Upper lobe of right lung (tissue), 1 donor: ENCODE measurements at regions not wholly inside any gene's neighbourhood (a gene's known extent, or its start where the extent isn't known, plus 50 kb on each side); places are given as distances from the start of the nearest gene placed in this dataset.

ENCODE experiments used
- ATAC-seq: fragments of 200-7000 bp; cut with Tn5 transposase; one replicate; pipeline ENCODE4 v1.9.1; 2020; ENCODE audit warnings: mild to moderate bottlenecking, moderate library complexity
- DNase-seq: peaks from one replicate; pipeline ENCODE4 v3.0.0-alpha.2; 2020
- H3K27ac ChIP-seq: fragments of 200-600 bp; one replicate; pipeline ENCODE4 v1.8.0; 2022
- H3K27me3 ChIP-seq: fragments of 200-600 bp; one replicate; pipeline ENCODE4 v1.8.0; 2022; ENCODE audit warnings: mild to moderate bottlenecking
- H3K36me3 ChIP-seq: fragments of 200-600 bp; one replicate; pipeline ENCODE4 v1.8.0; 2022
- H3K4me1 ChIP-seq: fragments of 200-600 bp; one replicate; pipeline ENCODE4 v1.8.0; 2022
- H3K4me3 ChIP-seq: fragments of 200-600 bp; one replicate; pipeline ENCODE4 v1.8.0; 2022; ENCODE audit warnings: mild to moderate bottlenecking
- H3K9me3 ChIP-seq: fragments of 200-600 bp; one replicate; pipeline ENCODE4 v1.8.0; 2022
- CTCF ChIP-seq: fragments of 200-600 bp; IDR thresholded peaks from one replicate; pipeline ENCODE4 v1.8.0; 2022; ENCODE audit warnings: antibody characterized with exemption
- intact Hi-C: fragments of 100-400 bp; cut with DNase I; formaldehyde crosslinking; loops from one replicate; pipeline ENCODE4 v1.11.0; 2022
- donor health status: DM: no; HTN: yes; CAD: no; lungs with severe emphysema.

GRCh38 chr10:88023676-88024075, 160.3 kb downstream of the PTEN start:
- no peak for ATAC-seq
- no peak for TF ChIP-seq CTCF
- intact Hi-C loops = no loop called here

GRCh38 chr10:88026031-88026430, 162.6 kb downstream of the PTEN start:
- Histone ChIP-seq H3K9me3 (no peaks in the 10 kb centered on the region), H3K4me3 (no peak overlapping the region), H3K27ac (no peak overlapping the region), H3K4me1 (no peaks in the 10 kb centered on the region), H3K27me3 (no peaks in the 10 kb centered on the region), H3K36me3 (no peaks in the 10 kb centered on the region)
- DNase-seq = no peak
- intact Hi-C loops = no loop called here
- no peak for ATAC-seq
- no peak for TF ChIP-seq CTCF

More at GRCh38 chr10:88023676-88024075, 160.3 kb downstream of the PTEN start:
- no peaks in the 10 kb centered on the region for H3K9me3 ChIP-seq
- H3K36me3 ChIP-seq = no peaks in the 10 kb centered on the region
- H3K4me1 ChIP-seq = no peaks in the 10 kb centered on the region
- H3K27me3 ChIP-seq = no peaks in the 10 kb centered on the region
- DNase-seq = no peak
- no peak overlapping the region for H3K27ac ChIP-seq
- H3K4me3 ChIP-seq = no peak overlapping the region

- peak; percentile 98 for ATAC-seq
- H3K9me3 ChIP-seq = no peaks in the 10 kb centered on the region
- TF ChIP-seq CTCF = no peak
- DNase-seq = no peak
- H3K4me3 ChIP-seq = no peak overlapping the region
- H3K27me3 ChIP-seq = no peaks in the 10 kb centered on the region
- no peaks in the 10 kb centered on the region for H3K4me1 ChIP-seq
- no peaks in the 10 kb centered on the region for H3K36me3 ChIP-seq
- no peak overlapping the region for H3K27ac ChIP-seq
- intact Hi-C loops = no loop called here
Measured at GRCh38 chr10:88027570-88027969, 164.1 kb downstream of the PTEN start.

GRCh38 chr10:88028072-88028471, 164.6 kb downstream of the PTEN start:
- Histone ChIP-seq H3K36me3 (no peaks in the 10 kb centered on the region), H3K4me1 (no peaks in the 10 kb centered on the region), H3K4me3 (no peak overlapping the region), H3K9me3 (no peaks in the 10 kb centered on the region), H3K27me3 (no peaks in the 10 kb centered on the region), H3K27ac (no peak overlapping the region)
- DNase-seq = no peak
- TF ChIP-seq CTCF = no peak
- intact Hi-C loops = no loop called here
- ATAC-seq = no peak

GRCh38 chr10:88028654-88029053, 165.2 kb downstream of the PTEN start:
- no peak for ATAC-seq
- Histone ChIP-seq H3K27me3 (no peaks in the 10 kb centered on the region), H3K4me3 (no peak overlapping the region), H3K36me3 (no peaks in the 10 kb centered on the region), H3K9me3 (no peaks in the 10 kb centered on the region), H3K4me1 (no peaks in the 10 kb centered on the region), H3K27ac (no peak overlapping the region)
- intact Hi-C loops = no loop called here
- DNase-seq = no peak
- TF ChIP-seq CTCF = no peak

GRCh38 chr10:88032566-88032965, 169.1 kb downstream of the PTEN start:
- H3K36me3 ChIP-seq = no peaks in the 10 kb centered on the region
- TF ChIP-seq CTCF = no peak
- no peaks in the 10 kb centered on the region for H3K4me1 ChIP-seq
- H3K4me3 ChIP-seq = no peak overlapping the region
- H3K27me3 ChIP-seq = no peaks in the 10 kb centered on the region
- no peak overlapping the region for H3K27ac ChIP-seq
- ATAC-seq (no peak), DNase-seq (no peak)
- intact Hi-C loops = no loop called here
- no peaks in the 10 kb centered on the region for H3K9me3 ChIP-seq
